IPS-18a (cell line): ENCODE measurements at regions not wholly inside any gene's neighbourhood (a gene's known extent, or its start where the extent isn't known, plus 50 kb on each side); places are given as distances from the start of the nearest gene placed in this dataset.
"Not testable (repeated sequence)": the region's sequence is repeated elsewhere in the genome, so short reads cannot be mapped to it uniquely, and the experiment has no call there.

Experiments used
- H3K27ac ChIP-seq: one replicate; pipeline ENCODE4 v1.5.1; 2013; ENCODE audit warnings: low read length
- H3K27me3 ChIP-seq: one replicate; pipeline ENCODE4 v1.6.1; 2013; ENCODE audit warnings: mild to moderate bottlenecking, low read length; ENCODE audit not compliant: control insufficient read depth, insufficient read depth
- H3K36me3 ChIP-seq: one replicate; pipeline ENCODE4 v1.6.1; 2013; ENCODE audit warnings: low read depth, low read length; ENCODE audit not compliant: control insufficient read depth
- H3K4me1 ChIP-seq: one replicate; pipeline ENCODE4 v1.6.1; 2013; ENCODE audit warnings: low read depth, low read length; ENCODE audit not compliant: control insufficient read depth
- H3K4me3 ChIP-seq: one replicate; pipeline ENCODE4 v1.5.1; 2013; ENCODE audit warnings: low read length
- H3K9ac ChIP-seq: one replicate; pipeline ENCODE4 v1.6.1; 2013; ENCODE audit warnings: mild to moderate bottlenecking, low read length, moderate library complexity
- H3K9me3 ChIP-seq: one replicate; pipeline ENCODE4 v1.6.1; 2013; ENCODE audit warnings: low read depth, low read length; ENCODE audit not compliant: control insufficient read depth

- H3K9ac ChIP-seq: no peak overlapping the region
- no peaks in the 10 kb centered on the region for H3K27me3 ChIP-seq
- no peaks in the 10 kb centered on the region for H3K9me3 ChIP-seq
- no peak overlapping the region for H3K4me3 ChIP-seq
- peaks cover 6% of the 10 kb centered on the region for H3K4me1 ChIP-seq
- H3K36me3 ChIP-seq: no peaks in the 10 kb centered on the region
- no peak overlapping the region for H3K27ac ChIP-seq
Observed at GRCh38 chr2:228444161-228444560, 262.7 kb upstream of the SPHKAP start.

GRCh38 chr2:228433721-228434120, 252.2 kb upstream of the SPHKAP start:
- H3K9ac ChIP-seq: no peak overlapping the region
- H3K27ac ChIP-seq: no peak overlapping the region
- H3K27me3 ChIP-seq: no peaks in the 10 kb centered on the region
- no peaks in the 10 kb centered on the region for H3K4me1 ChIP-seq
- no peaks in the 10 kb centered on the region for H3K9me3 ChIP-seq
- no peak overlapping the region for H3K4me3 ChIP-seq
- no peaks in the 10 kb centered on the region for H3K36me3 ChIP-seq

- no peaks in the 10 kb centered on the region for H3K4me1 ChIP-seq
- H3K27ac ChIP-seq: no peak overlapping the region
- no peak overlapping the region for H3K9ac ChIP-seq
- no peak overlapping the region for H3K4me3 ChIP-seq
- no peaks in the 10 kb centered on the region for H3K27me3 ChIP-seq
- no peaks in the 10 kb centered on the region for H3K36me3 ChIP-seq
- no peaks in the 10 kb centered on the region for H3K9me3 ChIP-seq
Observed at GRCh38 chr2:228432116-228432515, 250.6 kb upstream of the SPHKAP start.

- no peak overlapping the region for H3K4me3 ChIP-seq
- H3K27ac ChIP-seq: no peak overlapping the region
- no peaks in the 10 kb centered on the region for H3K9me3 ChIP-seq
- H3K36me3 ChIP-seq: no peaks in the 10 kb centered on the region
- no peak overlapping the region for H3K9ac ChIP-seq
- no peaks in the 10 kb centered on the region for H3K4me1 ChIP-seq
- no peaks in the 10 kb centered on the region for H3K27me3 ChIP-seq
Observed at GRCh38 chr2:228430986-228431385, 249.5 kb upstream of the SPHKAP start.

GRCh38 chr2:228426502-228427216, 245.2 kb upstream of the SPHKAP start:
- Histone ChIP-seq H3K4me1 (no peaks in the 10 kb centered on the region), H3K27me3 (no peaks in the 10 kb centered on the region), H3K27ac (no peak overlapping the region), H3K9me3 (no peaks in the 10 kb centered on the region), H3K36me3 (no peaks in the 10 kb centered on the region), H3K9ac (no peak overlapping the region), H3K4me3 (no peak overlapping the region)

GRCh38 chr2:228425411-228426060, 244.0 kb upstream of the SPHKAP start:
- H3K9ac ChIP-seq, H3K27me3 ChIP-seq, H3K27ac ChIP-seq: not testable (repeated sequence)

GRCh38 chr2:228417956-228418355, 236.5 kb upstream of the SPHKAP start:
- H3K4me1 ChIP-seq: no peaks in the 10 kb centered on the region
- no peak overlapping the region for H3K9ac ChIP-seq
- H3K4me3 ChIP-seq: no peak overlapping the region
- no peaks in the 10 kb centered on the region for H3K36me3 ChIP-seq
- no peaks in the 10 kb centered on the region for H3K27me3 ChIP-seq
- no peak overlapping the region for H3K27ac ChIP-seq
- no peaks in the 10 kb centered on the region for H3K9me3 ChIP-seq

More at GRCh38 chr2:228425411-228426060, 244.0 kb upstream of the SPHKAP start:
- H3K4me1 ChIP-seq, H3K4me3 ChIP-seq, H3K9me3 ChIP-seq, H3K36me3 ChIP-seq: not testable (repeated sequence)

GRCh38 chr2:228417526-228417925, 236.0 kb upstream of the SPHKAP start:
- H3K4me1 ChIP-seq: no peaks in the 10 kb centered on the region
- H3K27ac ChIP-seq: no peak overlapping the region
- H3K27me3 ChIP-seq: no peaks in the 10 kb centered on the region
- no peaks in the 10 kb centered on the region for H3K36me3 ChIP-seq
- H3K4me3 ChIP-seq: no peak overlapping the region
- H3K9me3 ChIP-seq: no peaks in the 10 kb centered on the region
- no peak overlapping the region for H3K9ac ChIP-seq

- H3K27me3 ChIP-seq: no peaks in the 10 kb centered on the region
- no peak overlapping the region for H3K9ac ChIP-seq
- no peaks in the 10 kb centered on the region for H3K4me1 ChIP-seq
- H3K36me3 ChIP-seq: no peaks in the 10 kb centered on the region
- no peak overlapping the region for H3K27ac ChIP-seq
- H3K4me3 ChIP-seq: no peak overlapping the region
- no peaks in the 10 kb centered on the region for H3K9me3 ChIP-seq
Observed at GRCh38 chr2:228410061-228410460, 228.6 kb upstream of the SPHKAP start.

- no peaks in the 10 kb centered on the region for H3K9me3 ChIP-seq
Observed at GRCh38 chr2:228409493-228409892, 228.0 kb upstream of the SPHKAP start.

GRCh38 chr2:228408529-228409227, 227.2 kb upstream of the SPHKAP start:
- Histone ChIP-seq H3K4me1 (no peaks in the 10 kb centered on the region), H3K9me3 (no peaks in the 10 kb centered on the region), H3K9ac (no peak overlapping the region), H3K4me3 (no peak overlapping the region), H3K27me3 (no peaks in the 10 kb centered on the region), H3K27ac (no peak overlapping the region), H3K36me3 (no peaks in the 10 kb centered on the region)

More at GRCh38 chr2:228409493-228409892, 228.0 kb upstream of the SPHKAP start:
- Histone ChIP-seq H3K36me3 (no peaks in the 10 kb centered on the region), H3K9ac (no peak overlapping the region), H3K4me3 (no peak overlapping the region), H3K4me1 (no peaks in the 10 kb centered on the region), H3K27ac (no peak overlapping the region), H3K27me3 (no peaks in the 10 kb centered on the region)
